Right atrium auricular region (tissue), 2 donors: ENCODE measurements at regions not wholly inside any gene's neighbourhood (a gene's known extent, or its start where the extent isn't known, plus 50 kb on each side); places are given as distances from the start of the nearest gene placed in this dataset.
A peak's percentile ranks its signal among the peaks of the same experiment; 100 is the strongest.

Experiments used
- DNase-seq: peaks from one replicate; pipeline ENCODE4 v3.0.0-alpha.2; 2019; ENCODE audit warnings: low spot score
- H3K27ac ChIP-seq, 2 donors: fragments of 200-600 bp; sonication (generic); 1 replicate in 1 of 2; 2 replicates in 1 of 2; pipeline ENCODE4 v1.5.1; 2016 to 2019
- H3K27me3 ChIP-seq, 2 donors: fragments of 200-600 bp; sonication (generic); one replicate each; pipeline versions ENCODE4 v1.5.1 to v1.6.0; 2017 to 2019
- H3K36me3 ChIP-seq: fragments of 200-600 bp; sonication (generic); one replicate; pipeline ENCODE4 v1.5.1; 2016
- H3K4me1 ChIP-seq, 2 donors: fragments of 200-600 bp; sonication (generic); one replicate each; pipeline versions ENCODE4 v1.5.1 to v1.6.0; 2017 to 2019
- H3K4me3 ChIP-seq, 2 donors: fragments of 200-600 bp; sonication (generic); 1 replicate in 1 of 2; 2 replicates in 1 of 2; pipeline ENCODE4 v1.5.1; 2017 to 2019; ENCODE audit warnings: mild to moderate bottlenecking in 1 of 2, moderate library complexity in 1 of 2
- H3K9me3 ChIP-seq, 2 donors: fragments of 200-600 bp; sonication (generic); one replicate each; pipeline ENCODE4 v1.5.1; 2019
- CTCF ChIP-seq, 2 donors: fragments of 200-600 bp; sonication (generic); IDR thresholded peaks; one replicate each; pipeline ENCODE4 v1.5.1; 2019; ENCODE audit warnings: antibody characterized with exemption in 2 of 2

DNA sequence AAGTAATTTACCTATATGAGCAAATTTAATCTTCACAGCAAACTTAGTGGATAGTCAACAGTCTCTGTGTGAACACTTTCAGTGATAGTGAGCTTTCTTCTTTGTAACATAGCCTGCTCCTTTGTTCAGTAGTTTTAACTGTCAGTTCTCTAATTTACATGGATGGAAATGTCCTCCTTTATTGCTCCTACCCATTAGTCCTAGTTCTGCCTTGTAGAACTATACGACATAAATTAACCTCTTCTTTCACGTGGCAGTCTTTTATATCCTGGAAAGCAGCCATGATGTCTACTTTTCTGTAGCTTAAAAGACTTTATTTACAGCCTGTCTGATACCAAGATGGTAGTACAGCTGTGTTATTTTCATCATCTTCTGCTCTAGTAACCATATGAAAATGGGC, 143.6 kb downstream of the TANC2 start:
- Histone ChIP-seq H3K4me3 (no peak overlapping the region), H3K27ac (no peak overlapping the region), H3K27me3 (no peaks in the 10 kb centered on the region), H3K9me3 (no peaks in the 10 kb centered on the region), H3K4me1 (no peaks in the 10 kb centered on the region), H3K36me3 (no peaks in the 10 kb centered on the region)
- no peak for DNase-seq
- no peak for TF ChIP-seq CTCF (IDR thresholded peaks at IDR 0.05)

DNA sequence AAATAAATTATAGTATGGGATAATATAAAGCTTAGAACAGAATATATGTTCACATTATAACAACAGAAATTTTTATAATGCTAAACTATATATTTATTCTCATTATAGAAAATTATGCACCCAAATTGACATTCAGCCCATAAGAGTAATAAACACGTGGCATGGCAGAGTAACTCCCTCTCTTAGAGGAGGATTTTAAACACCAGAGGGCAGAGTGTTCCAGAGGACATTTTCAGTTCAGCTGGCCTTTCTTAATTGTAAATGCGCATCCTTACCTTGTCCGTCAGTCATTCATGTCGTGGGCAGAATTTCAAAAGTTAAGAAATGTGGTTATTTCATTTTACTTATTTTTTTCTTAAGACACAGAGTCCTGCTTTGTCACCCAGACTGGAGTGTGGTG, 147.1 kb downstream of the TANC2 start:
- no peaks in the 10 kb centered on the region for H3K27me3 ChIP-seq
- H3K4me3 ChIP-seq = no peak overlapping the region
- H3K36me3 ChIP-seq = no peaks in the 10 kb centered on the region
- no peaks in the 10 kb centered on the region for H3K9me3 ChIP-seq
- H3K4me1 ChIP-seq = no peaks in the 10 kb centered on the region
- DNase-seq = no peak
- TF ChIP-seq CTCF (IDR thresholded peaks at IDR 0.05) = peak in 1 of 2 donors; percentile 12
- H3K27ac ChIP-seq = no peak overlapping the region

DNA sequence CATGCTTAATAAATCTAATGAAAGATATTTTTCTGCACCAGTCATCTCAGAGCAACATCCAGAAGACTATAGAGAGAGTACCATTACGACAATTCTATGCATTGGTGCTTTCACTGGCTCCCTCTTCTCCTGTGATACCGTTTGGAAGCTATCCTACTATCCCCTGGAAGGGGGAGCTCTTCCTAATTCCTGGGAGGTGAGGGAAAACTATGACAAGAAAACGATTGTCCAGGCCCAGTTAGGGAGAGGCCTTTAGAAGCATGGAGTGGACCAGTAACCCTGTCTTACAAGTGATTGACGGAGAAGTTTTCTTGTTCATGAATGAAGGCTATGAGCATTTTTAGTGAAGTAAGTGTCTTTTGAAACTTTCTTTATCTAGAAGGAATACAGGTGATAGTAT, 150.2 kb downstream of the TANC2 start:
- no peak for TF ChIP-seq CTCF (IDR thresholded peaks at IDR 0.05)
- no peak overlapping the region for H3K27ac ChIP-seq
- H3K4me1 ChIP-seq = no peaks in the 10 kb centered on the region
- no peak for DNase-seq
- no peaks in the 10 kb centered on the region for H3K27me3 ChIP-seq
- H3K4me3 ChIP-seq = no peak overlapping the region
- H3K36me3 ChIP-seq = no peaks in the 10 kb centered on the region
- no peaks in the 10 kb centered on the region for H3K9me3 ChIP-seq

DNA sequence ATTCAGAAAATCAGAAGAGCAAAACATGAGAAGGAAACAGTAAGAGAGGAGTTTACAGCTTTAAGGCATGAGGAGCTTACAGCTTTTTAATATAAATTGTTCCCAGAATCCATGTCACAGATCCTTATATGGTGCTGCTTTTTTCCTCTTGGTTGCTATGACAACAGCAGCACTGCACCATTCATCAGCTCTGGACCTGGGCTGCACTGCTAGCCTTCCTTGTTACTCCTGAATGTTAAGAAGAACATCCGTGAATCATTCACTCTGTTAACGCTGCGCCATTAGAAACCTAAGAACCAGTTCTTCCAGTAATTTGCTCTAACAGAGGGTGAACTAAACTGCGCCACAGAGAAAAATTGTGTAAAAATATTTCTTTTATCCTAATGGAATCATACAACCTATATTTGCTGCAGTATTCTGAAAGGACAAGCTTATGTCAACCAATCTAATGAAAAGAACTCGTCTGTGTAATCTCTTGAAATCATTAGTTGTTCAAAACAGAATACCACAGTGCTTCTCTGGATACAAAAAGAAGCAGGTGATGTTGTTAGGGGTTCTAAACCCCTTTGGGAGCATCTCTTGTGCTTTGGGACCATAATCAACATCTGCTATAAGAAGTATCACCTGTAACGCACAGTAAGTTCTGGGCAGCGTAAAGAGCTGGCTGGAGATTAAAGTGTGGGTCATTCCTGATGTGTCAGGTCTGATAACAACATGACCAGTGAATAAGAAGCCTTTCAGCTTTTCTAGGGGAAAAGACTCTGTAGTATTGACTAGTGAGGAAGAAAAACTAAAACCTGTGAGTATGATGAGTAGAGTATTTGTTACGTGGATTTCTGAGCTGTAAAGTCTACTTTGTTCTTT, 151.2 kb downstream of the TANC2 start:
- TF ChIP-seq CTCF (IDR thresholded peaks at IDR 0.05) = no peak
- Histone ChIP-seq H3K9me3 (no peaks in the 10 kb centered on the region), H3K27ac (no peak overlapping the region), H3K27me3 (no peaks in the 10 kb centered on the region), H3K4me1 (no peaks in the 10 kb centered on the region), H3K36me3 (no peaks in the 10 kb centered on the region), H3K4me3 (no peak overlapping the region)
- no peak for DNase-seq

GRCh38 chr17:63120406-63120805, 154.4 kb downstream of the TANC2 start:
- no peaks in the 10 kb centered on the region for H3K27me3 ChIP-seq
- no peaks in the 10 kb centered on the region for H3K9me3 ChIP-seq
- no peaks in the 10 kb centered on the region for H3K36me3 ChIP-seq
- no peak for DNase-seq
- no peak for TF ChIP-seq CTCF (IDR thresholded peaks at IDR 0.05)
- H3K27ac ChIP-seq = no peak overlapping the region
- no peak overlapping the region for H3K4me3 ChIP-seq
- no peaks in the 10 kb centered on the region for H3K4me1 ChIP-seq

DNA sequence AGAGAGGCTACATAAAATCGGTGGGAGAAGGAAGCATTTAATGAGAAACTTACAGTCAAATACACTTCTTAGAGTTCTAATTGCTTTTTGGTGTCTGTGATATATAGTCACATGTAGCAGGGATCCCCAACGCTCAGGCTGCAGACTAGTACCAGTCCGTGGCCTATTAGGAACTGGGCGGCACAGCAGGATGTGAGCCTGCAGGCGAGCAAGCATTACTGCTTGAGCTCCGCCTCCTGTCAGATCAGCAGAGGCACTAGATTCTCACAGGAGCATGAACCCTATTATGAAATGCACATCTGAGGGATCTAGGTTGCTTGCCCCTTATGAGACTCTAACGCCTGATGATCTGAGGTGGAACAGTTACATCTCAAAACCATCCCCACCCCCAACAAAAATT, 158.5 kb downstream of the TANC2 start:
- no peak overlapping the region for H3K27ac ChIP-seq
- no peaks in the 10 kb centered on the region for H3K4me1 ChIP-seq
- no peak for TF ChIP-seq CTCF (IDR thresholded peaks at IDR 0.05)
- H3K9me3 ChIP-seq = no peaks in the 10 kb centered on the region
- DNase-seq = no peak
- H3K36me3 ChIP-seq = no peaks in the 10 kb centered on the region
- H3K27me3 ChIP-seq = no peaks in the 10 kb centered on the region
- H3K4me3 ChIP-seq = no peak overlapping the region
